Prostate gland (tissue), 2 donors: ENCODE measurements at regions not wholly inside any gene's neighbourhood (a gene's known extent, or its start where the extent isn't known, plus 50 kb on each side); places are given as distances from the start of the nearest gene placed in this dataset.

Experiments
- CTCF ChIP-seq, 4 experiments: fragments of 200-600 bp in 2 of 4; fragments of 450-650 bp in 2 of 4; sonication (generic) in 2 of 4; IDR thresholded peaks; 1 replicate in 3 of 4; 2 replicates in 1 of 4; pipeline ENCODE4 v1.5.1; 2016 to 2019; ENCODE audit warnings: antibody characterized with exemption in 4 of 4, mild to moderate bottlenecking in 2 of 4, moderate library complexity in 2 of 4
- POLR2AphosphoS5 ChIP-seq: sonication (generic); formaldehyde crosslinking; IDR thresholded peaks from one replicate; pipeline ENCODE4 v1.6.1; 2017; ENCODE audit warnings: antibody characterized with exemption

- TF ChIP-seq CTCF (IDR thresholded peaks at IDR 0.05) (no peak), POLR2AphosphoS5 (no peak)
These were observed 121.0 kb upstream of the ZMIZ1 start for GRCh38 chr10:78947733-78948132.
